ENCODE measurements at regions not wholly inside any gene's neighbourhood (a gene's known extent, or its start where the extent isn't known, plus 50 kb on each side); places are given as distances from the start of the nearest gene placed in this dataset.

DNA sequence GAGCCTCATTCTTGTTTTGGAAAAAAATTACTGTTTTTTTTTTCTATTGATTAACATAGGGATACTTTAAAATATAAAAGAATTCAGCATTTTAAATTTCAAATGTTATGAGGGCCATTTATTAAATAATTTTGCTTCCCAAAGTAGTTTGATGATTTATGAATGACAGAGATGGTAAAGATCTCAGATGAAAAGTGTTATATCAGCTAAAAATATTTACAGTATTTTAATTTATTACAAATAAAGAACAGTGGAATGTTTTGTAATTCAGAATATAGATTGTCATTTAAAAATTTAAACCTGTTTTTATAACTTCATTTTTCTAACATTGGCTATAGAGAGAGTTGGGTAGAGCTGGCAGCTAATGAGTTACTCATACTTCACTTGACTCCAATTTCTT lies 256.0 kb downstream of the TPBG start:
- TF ChIP-seq, protein P1, sequence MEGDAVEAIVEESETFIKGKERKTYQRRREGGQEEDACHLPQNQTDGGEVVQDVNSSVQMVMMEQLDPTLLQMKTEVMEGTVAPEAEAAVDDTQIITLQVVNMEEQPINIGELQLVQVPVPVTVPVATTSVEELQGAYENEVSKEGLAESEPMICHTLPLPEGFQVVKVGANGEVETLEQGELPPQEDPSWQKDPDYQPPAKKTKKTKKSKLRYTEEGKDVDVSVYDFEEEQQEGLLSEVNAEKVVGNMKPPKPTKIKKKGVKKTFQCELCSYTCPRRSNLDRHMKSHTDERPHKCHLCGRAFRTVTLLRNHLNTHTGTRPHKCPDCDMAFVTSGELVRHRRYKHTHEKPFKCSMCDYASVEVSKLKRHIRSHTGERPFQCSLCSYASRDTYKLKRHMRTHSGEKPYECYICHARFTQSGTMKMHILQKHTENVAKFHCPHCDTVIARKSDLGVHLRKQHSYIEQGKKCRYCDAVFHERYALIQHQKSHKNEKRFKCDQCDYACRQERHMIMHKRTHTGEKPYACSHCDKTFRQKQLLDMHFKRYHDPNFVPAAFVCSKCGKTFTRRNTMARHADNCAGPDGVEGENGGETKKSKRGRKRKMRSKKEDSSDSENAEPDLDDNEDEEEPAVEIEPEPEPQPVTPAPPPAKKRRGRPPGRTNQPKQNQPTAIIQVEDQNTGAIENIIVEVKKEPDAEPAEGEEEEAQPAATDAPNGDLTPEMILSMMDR (optimal IDR thresholded peaks at IDR 0.05 in 1 of 3, IDR thresholded peaks at IDR 0.05 in 1 of 3, conservative IDR thresholded peaks at IDR 0.05 in 1 of 3; ENCODE audit: extremely low read depth in 1 of 3, insufficient read depth in 2 of 3, low read length in 3 of 3), result no peak
- TF ChIP-seq EZH2 (IDR thresholded peaks at IDR 0.05; ENCODE audit: low read length), result no peak

Measured in keratinocyte (primary cell).